Breast epithelium (tissue), 4 donors: ENCODE measurements at regions not wholly inside any gene's neighbourhood (a gene's known extent, or its start where the extent isn't known, plus 50 kb on each side); places are given as distances from the start of the nearest gene placed in this dataset.

ENCODE experiments used
- DNase-seq, 2 donors: peaks; one replicate each; pipeline ENCODE4 v3.0.0-alpha.2; 2019; ENCODE audit warnings: low spot score in 2 of 2
- H3K27ac ChIP-seq, 2 donors: fragments of 200-600 bp; sonication (generic) in 1 of 2; one replicate each; pipeline ENCODE4 v1.5.1; 2016 to 2019; ENCODE audit warnings: mild to moderate bottlenecking in 1 of 2
- H3K27me3 ChIP-seq, 2 donors: fragments of 200-600 bp; sonication (generic) in 1 of 2; one replicate each; pipeline versions ENCODE4 v1.5.1 to v1.6.0; 2017 to 2019; ENCODE audit warnings: control low read depth in 1 of 2, mild to moderate bottlenecking in 1 of 2
- H3K36me3 ChIP-seq: fragments of 200-600 bp; one replicate; pipeline ENCODE4 v1.5.1; 2019
- H3K4me1 ChIP-seq, 2 donors: fragments of 200-600 bp; sonication (generic); one replicate each; pipeline ENCODE4 v1.5.1; 2016 to 2019; ENCODE audit warnings: control low read depth in 1 of 2
- H3K4me3 ChIP-seq, 3 donors: fragments of 200-600 bp; sonication (generic); 1 replicate in 2 of 3; 2 replicates in 1 of 3; pipeline ENCODE4 v1.5.1; 2016 to 2019; ENCODE audit warnings: mild to moderate bottlenecking in 3 of 3, moderate library complexity in 2 of 3
- H3K9me3 ChIP-seq, 2 donors: fragments of 200-600 bp; sonication (generic) in 1 of 2; one replicate each; pipeline ENCODE4 v1.5.1; 2016 to 2019; ENCODE audit warnings: control low read depth in 1 of 2
- POLR2A ChIP-seq: fragments of 450-650 bp; IDR thresholded peaks from one replicate; pipeline ENCODE4 v1.6.1; 2016; ENCODE audit warnings: antibody characterized with exemption, mild to moderate bottlenecking, moderate library complexity
- POLR2AphosphoS5 ChIP-seq, 3 donors: sonication (generic); formaldehyde crosslinking; IDR thresholded peaks; one replicate each; pipeline ENCODE4 v1.6.1; 2017; ENCODE audit warnings: antibody characterized with exemption in 3 of 3
- intact Hi-C: fragments of 100-400 bp; cut with DNase I; formaldehyde crosslinking; loops from one replicate; pipeline ENCODE4 v1.15.1; 2023; ENCODE audit warnings: low total_unique reads
- TF ChIP-seq, protein P1 (sequence below), 3 donors: fragments of 450-650 bp; IDR thresholded peaks; one replicate each; pipeline ENCODE4 v1.5.1; 2016 to 2017; ENCODE audit warnings: antibody characterized with exemption in 3 of 3, mild to moderate bottlenecking in 3 of 3, moderate library complexity in 3 of 3

DNA sequence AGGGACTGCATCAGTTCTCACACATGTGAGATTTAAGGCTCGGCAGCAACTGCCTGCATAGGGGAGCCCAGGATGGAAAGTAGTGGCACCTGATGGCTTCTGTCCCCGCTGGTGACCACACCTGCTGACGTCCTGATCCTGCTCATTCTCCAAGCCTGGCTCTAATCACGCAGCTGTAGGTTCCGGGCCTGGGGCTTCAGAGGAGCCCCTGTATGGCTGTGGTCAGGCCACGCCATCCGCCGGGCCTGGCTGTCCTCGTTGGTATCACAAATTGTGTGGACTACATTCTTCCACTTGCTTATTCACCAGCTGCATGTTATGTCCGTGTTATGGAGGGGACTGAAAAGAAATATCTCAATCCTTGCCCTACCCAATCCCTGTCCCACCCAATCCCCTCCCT, 580.0 kb downstream of the TBC1D22A start:
- no peak overlapping the region for H3K27ac ChIP-seq
- intact Hi-C loops, result loop anchor here (5.0 kb wide), 1 partner anchor 1785 kb away; no protein-coding TSS in a partner anchor
- TF ChIP-seq POLR2AphosphoS5 (IDR thresholded peaks at IDR 0.05) (no peak), POLR2A (no peak)
- TF ChIP-seq, protein P1, sequence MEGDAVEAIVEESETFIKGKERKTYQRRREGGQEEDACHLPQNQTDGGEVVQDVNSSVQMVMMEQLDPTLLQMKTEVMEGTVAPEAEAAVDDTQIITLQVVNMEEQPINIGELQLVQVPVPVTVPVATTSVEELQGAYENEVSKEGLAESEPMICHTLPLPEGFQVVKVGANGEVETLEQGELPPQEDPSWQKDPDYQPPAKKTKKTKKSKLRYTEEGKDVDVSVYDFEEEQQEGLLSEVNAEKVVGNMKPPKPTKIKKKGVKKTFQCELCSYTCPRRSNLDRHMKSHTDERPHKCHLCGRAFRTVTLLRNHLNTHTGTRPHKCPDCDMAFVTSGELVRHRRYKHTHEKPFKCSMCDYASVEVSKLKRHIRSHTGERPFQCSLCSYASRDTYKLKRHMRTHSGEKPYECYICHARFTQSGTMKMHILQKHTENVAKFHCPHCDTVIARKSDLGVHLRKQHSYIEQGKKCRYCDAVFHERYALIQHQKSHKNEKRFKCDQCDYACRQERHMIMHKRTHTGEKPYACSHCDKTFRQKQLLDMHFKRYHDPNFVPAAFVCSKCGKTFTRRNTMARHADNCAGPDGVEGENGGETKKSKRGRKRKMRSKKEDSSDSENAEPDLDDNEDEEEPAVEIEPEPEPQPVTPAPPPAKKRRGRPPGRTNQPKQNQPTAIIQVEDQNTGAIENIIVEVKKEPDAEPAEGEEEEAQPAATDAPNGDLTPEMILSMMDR (IDR thresholded peaks at IDR 0.05), result no peak
- no peaks in the 10 kb centered on the region for H3K4me1 ChIP-seq
- no peak overlapping the region for H3K4me3 ChIP-seq
- H3K9me3 ChIP-seq, result no peaks in the 10 kb centered on the region
- DNase-seq, result no peak
- no peaks in the 10 kb centered on the region for H3K36me3 ChIP-seq
- peaks cover 0 to 34% of the 10 kb centered on the region in 2 donors for H3K27me3 ChIP-seq

DNA sequence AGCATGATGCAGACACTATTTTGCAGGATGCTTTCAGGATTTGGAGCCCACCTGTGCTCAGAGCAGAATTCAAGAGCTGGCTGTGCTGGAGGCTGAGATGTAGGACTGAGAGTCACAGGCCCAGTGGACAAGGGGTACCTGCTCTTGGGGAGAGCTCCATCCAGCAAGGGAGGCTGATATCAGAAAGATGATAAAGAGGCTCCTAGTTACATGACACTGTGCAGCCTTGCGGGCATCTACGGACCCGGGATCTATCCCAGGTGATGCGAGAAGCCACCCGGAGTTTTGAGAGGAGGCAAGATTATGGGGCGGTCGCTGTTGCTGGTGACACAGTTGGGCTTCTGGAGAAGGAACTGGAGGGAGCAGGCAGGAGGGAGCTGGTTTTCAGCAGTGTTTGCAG, 579.0 kb downstream of the TBC1D22A start:
- Histone ChIP-seq H3K36me3 (no peaks in the 10 kb centered on the region), H3K4me3 (no peak overlapping the region), H3K9me3 (no peaks in the 10 kb centered on the region), H3K4me1 (no peaks in the 10 kb centered on the region), H3K27me3 (peaks cover 0 to 34% of the 10 kb centered on the region in 2 donors), H3K27ac (no peak overlapping the region)
- intact Hi-C loops, result loop anchor here (5.0 kb wide), 1 partner anchor 1786 kb away; no protein-coding TSS in a partner anchor
- no peak for DNase-seq
- no peak for TF ChIP-seq POLR2AphosphoS5 (IDR thresholded peaks at IDR 0.05)
- no peak for TF ChIP-seq POLR2A
- TF ChIP-seq, protein P1 (IDR thresholded peaks at IDR 0.05), result no peak

DNA sequence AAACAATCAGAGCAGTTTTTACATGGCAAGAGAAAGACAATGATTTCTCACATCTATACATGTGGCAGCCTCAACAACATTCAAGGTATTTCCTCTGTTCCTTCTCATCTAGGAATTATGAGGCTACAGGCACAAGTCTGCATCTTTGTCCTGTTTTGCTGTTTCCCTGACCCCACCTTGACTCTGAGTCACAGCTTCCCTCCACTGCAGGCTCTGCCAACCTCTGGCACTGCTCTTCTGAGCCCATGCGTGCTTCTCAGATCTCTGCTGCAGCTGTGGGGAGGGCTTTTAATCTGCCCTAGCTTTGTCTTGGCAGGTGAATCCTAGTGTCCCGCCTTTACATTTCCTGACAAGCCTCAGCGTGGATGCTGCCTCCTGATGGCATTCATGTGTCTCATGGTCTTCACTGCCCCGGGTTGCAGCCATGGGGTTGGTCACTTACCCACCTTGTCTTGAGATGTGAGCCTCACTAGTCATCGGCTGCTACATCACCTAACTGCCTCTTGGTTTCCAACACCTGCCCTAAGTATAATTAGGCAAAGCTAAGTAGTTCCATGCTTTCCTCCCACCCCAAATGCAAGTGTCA, 578.5 kb downstream of the TBC1D22A start:
- intact Hi-C loops, result loop anchor here (5.0 kb wide), 1 partner anchor 1786 kb away; no protein-coding TSS in a partner anchor
- Histone ChIP-seq H3K9me3 (no peaks in the 10 kb centered on the region), H3K4me1 (no peaks in the 10 kb centered on the region), H3K27me3 (peaks cover 0 to 34% of the 10 kb centered on the region in 2 donors), H3K36me3 (no peaks in the 10 kb centered on the region), H3K4me3 (no peak overlapping the region), H3K27ac (no peak overlapping the region)
- no peak for DNase-seq
- TF ChIP-seq, protein P1 (IDR thresholded peaks at IDR 0.05), result no peak
- TF ChIP-seq POLR2A (no peak), POLR2AphosphoS5 (IDR thresholded peaks at IDR 0.05) (no peak)

DNA sequence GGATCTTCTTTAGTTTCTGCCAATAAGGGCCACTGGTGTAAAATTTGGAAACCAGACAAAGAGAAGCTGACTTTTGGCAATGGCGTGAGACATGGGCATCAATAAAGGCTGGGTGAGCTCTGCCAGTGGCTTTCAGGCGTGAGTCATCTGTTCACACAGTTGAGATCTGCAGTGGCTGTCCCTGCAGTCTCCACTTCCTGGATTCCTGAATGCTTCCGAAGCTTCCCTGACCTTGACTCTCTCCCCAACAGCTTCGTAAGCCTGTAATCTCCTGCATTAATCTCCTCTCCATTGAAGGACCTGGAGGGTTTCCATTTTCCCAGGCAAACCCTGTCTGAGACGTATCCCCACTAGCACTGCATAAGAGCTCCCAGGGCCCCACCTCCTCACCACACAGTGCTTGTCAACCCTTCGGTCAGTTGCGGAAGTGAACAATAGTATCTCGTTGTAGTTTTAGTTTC, 574.7 kb downstream of the TBC1D22A start:
- Histone ChIP-seq H3K27ac (peak overlapping the region in 1 of 2 donors; percentile 68), H3K4me3 (peak overlapping the region; percentile 10 to 55 (median 36)), H3K4me1 (no peaks in the 10 kb centered on the region), H3K27me3 (peaks cover 0 to 12% of the 10 kb centered on the region in 2 donors), H3K36me3 (no peaks in the 10 kb centered on the region), H3K9me3 (peaks cover 5 to 8% of the 10 kb centered on the region in 2 donors)
- TF ChIP-seq POLR2A, result no peak
- TF ChIP-seq POLR2AphosphoS5 (IDR thresholded peaks at IDR 0.05), result no peak
- TF ChIP-seq, protein P1 (IDR thresholded peaks at IDR 0.05), result no peak
- peak in 1 of 2 donors; percentile 56 for DNase-seq
- intact Hi-C loops, result no loop called here

DNA sequence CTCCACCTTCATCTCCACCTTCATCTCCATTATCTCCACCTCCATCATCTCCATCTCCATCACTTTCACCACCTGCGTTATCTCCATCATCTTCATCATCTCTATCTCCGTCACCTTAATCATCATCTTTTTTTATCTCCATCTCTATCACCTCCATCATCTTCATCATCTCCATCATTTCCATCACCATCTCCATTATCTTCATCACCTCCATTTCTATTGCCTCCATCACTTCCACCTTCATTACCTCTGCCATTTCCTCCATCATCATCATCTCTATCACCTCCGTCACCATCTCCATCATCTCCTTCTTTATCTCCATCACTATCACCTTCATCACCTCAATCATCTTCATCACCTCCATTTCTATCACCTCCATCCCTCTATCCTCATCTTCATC, 573.5 kb downstream of the TBC1D22A start:
- intact Hi-C loops, result no loop called here
- Histone ChIP-seq H3K27ac (no peak overlapping the region), H3K36me3 (no peaks in the 10 kb centered on the region), H3K9me3 (peaks cover 5 to 8% of the 10 kb centered on the region in 2 donors), H3K4me3 (no peak overlapping the region), H3K4me1 (no peaks in the 10 kb centered on the region), H3K27me3 (peaks cover 0 to 6% of the 10 kb centered on the region in 2 donors)
- no peak for DNase-seq
- TF ChIP-seq POLR2AphosphoS5 (IDR thresholded peaks at IDR 0.05), result no peak
- no peak for TF ChIP-seq POLR2A
- TF ChIP-seq, protein P1 (IDR thresholded peaks at IDR 0.05), result no peak
